ENCODE measurements at regions not wholly inside any gene's neighbourhood (a gene's known extent, or its start where the extent isn't known, plus 50 kb on each side); places are given as distances from the start of the nearest gene placed in this dataset.

DNA sequence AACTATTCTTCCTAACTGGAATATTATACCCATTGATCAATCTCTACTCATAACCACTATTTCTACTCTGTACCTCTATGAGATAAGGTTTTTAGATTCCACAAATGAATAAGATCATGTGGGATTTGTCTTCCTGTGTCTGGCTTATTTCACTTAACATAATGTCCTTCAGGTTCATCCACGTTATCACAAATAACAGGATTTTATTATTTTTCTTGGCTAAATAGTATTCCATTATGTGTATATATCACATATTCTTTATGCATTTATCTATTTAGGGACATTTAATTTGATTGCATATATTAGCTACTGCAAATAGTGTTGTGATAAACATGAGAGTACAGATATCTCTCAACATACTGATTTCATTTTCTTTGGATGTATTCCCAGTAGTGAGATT, 823.0 kb upstream of the ADGRB3 start:
- TF ChIP-seq, protein P1, sequence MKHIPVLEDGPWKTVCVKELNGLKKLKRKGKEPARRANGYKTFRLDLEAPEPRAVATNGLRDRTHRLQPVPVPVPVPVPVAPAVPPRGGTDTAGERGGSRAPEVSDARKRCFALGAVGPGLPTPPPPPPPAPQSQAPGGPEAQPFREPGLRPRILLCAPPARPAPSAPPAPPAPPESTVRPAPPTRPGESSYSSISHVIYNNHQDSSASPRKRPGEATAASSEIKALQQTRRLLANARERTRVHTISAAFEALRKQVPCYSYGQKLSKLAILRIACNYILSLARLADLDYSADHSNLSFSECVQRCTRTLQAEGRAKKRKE (CRISPR knock-in tag; IDR thresholded peaks at IDR 0.05; ENCODE audit: low read depth) = no peak
- TF ChIP-seq, protein P2, sequence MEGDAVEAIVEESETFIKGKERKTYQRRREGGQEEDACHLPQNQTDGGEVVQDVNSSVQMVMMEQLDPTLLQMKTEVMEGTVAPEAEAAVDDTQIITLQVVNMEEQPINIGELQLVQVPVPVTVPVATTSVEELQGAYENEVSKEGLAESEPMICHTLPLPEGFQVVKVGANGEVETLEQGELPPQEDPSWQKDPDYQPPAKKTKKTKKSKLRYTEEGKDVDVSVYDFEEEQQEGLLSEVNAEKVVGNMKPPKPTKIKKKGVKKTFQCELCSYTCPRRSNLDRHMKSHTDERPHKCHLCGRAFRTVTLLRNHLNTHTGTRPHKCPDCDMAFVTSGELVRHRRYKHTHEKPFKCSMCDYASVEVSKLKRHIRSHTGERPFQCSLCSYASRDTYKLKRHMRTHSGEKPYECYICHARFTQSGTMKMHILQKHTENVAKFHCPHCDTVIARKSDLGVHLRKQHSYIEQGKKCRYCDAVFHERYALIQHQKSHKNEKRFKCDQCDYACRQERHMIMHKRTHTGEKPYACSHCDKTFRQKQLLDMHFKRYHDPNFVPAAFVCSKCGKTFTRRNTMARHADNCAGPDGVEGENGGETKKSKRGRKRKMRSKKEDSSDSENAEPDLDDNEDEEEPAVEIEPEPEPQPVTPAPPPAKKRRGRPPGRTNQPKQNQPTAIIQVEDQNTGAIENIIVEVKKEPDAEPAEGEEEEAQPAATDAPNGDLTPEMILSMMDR (IDR thresholded peaks at IDR 0.05) = no peak
- TF ChIP-seq TP53 (CRISPR knock-in tag; IDR thresholded peaks at IDR 0.05) = no peak
- TF ChIP-seq RAD21 (conservative IDR thresholded peaks at IDR 0.05 in 1 of 2, IDR thresholded peaks at IDR 0.05 in 1 of 2) = no peak
- no peak for TF ChIP-seq RARB (CRISPR knock-in tag; IDR thresholded peaks at IDR 0.05)
- TF ChIP-seq CHD2 (IDR thresholded peaks at IDR 0.05; ENCODE audit: low read length, partially characterized antibody) = no peak
- TF ChIP-seq POLR2AphosphoS2 (conservative IDR thresholded peaks at IDR 0.05; ENCODE audit: low read length) = no peak
- TF ChIP-seq, protein P3, sequence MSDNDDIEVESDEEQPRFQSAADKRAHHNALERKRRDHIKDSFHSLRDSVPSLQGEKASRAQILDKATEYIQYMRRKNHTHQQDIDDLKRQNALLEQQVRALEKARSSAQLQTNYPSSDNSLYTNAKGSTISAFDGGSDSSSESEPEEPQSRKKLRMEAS (IDR thresholded peaks at IDR 0.05) = no peak
- TF ChIP-seq MAFK (IDR thresholded peaks at IDR 0.05; ENCODE audit: partially characterized antibody) = no peak
- TF ChIP-seq, protein P4, sequence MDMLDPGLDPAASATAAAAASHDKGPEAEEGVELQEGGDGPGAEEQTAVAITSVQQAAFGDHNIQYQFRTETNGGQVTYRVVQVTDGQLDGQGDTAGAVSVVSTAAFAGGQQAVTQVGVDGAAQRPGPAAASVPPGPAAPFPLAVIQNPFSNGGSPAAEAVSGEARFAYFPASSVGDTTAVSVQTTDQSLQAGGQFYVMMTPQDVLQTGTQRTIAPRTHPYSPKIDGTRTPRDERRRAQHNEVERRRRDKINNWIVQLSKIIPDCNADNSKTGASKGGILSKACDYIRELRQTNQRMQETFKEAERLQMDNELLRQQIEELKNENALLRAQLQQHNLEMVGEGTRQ (IDR thresholded peaks at IDR 0.05) = no peak

All from A549 (cell line).